ENCODE measurements at regions not wholly inside any gene's neighbourhood (a gene's known extent, or its start where the extent isn't known, plus 50 kb on each side); places are given as distances from the start of the nearest gene placed in this dataset.

DNA sequence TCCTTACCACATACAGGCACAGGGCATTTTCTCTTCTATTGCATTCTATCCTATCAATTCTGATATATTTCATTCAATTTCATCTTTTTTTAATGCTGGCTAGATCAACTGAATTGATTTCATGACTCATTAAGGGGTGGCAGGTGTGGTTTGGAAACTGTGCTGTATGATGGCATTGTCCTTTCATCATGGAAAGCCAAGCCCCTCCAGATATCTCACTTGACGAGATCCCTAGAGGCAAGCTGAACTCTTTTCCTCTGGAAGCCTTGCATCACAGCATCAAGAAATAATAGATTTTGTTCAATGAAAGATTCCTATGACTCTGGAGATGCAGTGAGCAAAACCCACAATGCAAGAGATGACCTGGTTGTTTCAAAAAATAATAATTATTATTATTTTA lies 401.2 kb downstream of the PREX1 start:
- no peak for DNase-seq (ENCODE audit: extremely low spot score)
- ChIA-PET POLR2A (no interaction called here), CTCF (no interaction called here)
- no peak for TF ChIP-seq ELF4 (IDR thresholded peaks at IDR 0.05)
- no peak for TF ChIP-seq FOXM1 (IDR thresholded peaks at IDR 0.05; ENCODE audit: borderline replicate concordance)
- no peak for TF ChIP-seq FOXK2 (IDR thresholded peaks at IDR 0.05)
- TF ChIP-seq FOXA1 (IDR thresholded peaks at IDR 0.05), result no peak
- no peak for TF ChIP-seq ZNF384 (IDR thresholded peaks at IDR 0.05)
- TF ChIP-seq SUZ12 (IDR thresholded peaks at IDR 0.05), result no peak
- TF ChIP-seq CTBP1 (IDR thresholded peaks at IDR 0.05; ENCODE audit: borderline replicate concordance), result no peak
- no peak for TF ChIP-seq PKNOX1 (IDR thresholded peaks at IDR 0.05)
- no peak for TF ChIP-seq LEF1 (IDR thresholded peaks at IDR 0.05; ENCODE audit: borderline replicate concordance)
- no peak for TF ChIP-seq TARDBP (IDR thresholded peaks at IDR 0.05)
- TF ChIP-seq SP1 (IDR thresholded peaks at IDR 0.05), result no peak
- no peak for TF ChIP-seq HDGF (IDR thresholded peaks at IDR 0.05; ENCODE audit: borderline replicate concordance)
- no peak for TF ChIP-seq NFRKB (IDR thresholded peaks at IDR 0.05)
- TF ChIP-seq L3MBTL2 (conservative IDR thresholded peaks at IDR 0.05), result no peak
- no peak for TF ChIP-seq ARNT (IDR thresholded peaks at IDR 0.05)

DNA sequence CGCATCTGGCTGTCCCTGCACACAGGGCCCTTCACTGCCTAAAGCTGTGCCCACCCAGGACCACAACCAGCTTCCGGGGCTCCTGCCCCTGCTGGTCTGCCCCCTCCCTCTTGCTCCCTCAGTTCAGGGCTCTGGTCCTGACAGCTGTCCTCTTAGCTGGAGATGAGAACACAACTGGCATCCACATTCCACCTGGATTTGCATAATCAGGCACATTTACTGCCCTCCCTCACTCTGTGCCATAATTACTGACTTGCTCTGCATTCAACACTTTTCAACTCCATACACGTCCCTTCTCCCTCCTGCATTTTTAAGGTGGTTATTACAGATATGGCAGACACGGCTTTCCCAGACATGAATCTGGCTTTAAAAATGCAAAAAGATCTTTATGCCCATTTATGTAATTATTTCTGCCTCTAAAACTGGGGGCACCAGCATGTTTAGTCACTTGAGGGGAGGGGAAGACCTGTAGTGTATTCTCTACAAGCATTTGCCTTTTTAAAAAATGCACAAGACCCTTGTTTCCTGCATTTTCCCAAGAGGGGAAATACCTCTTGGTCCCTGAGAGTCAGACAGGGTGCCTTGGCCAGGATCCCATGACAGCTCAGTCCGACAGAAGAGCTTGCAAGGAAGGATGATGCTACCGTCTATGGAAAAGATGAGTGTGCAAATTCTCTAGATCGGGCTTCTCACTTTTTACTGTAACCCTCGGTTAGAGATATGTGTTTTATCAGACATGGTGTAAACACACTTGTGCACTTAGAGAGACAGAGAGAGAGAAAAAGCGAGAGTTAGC lies 401.8 kb downstream of the PREX1 start:
- POLR2A ChIA-PET, result no interaction called here
- no peak for DNase-seq (ENCODE audit: extremely low spot score)

DNA sequence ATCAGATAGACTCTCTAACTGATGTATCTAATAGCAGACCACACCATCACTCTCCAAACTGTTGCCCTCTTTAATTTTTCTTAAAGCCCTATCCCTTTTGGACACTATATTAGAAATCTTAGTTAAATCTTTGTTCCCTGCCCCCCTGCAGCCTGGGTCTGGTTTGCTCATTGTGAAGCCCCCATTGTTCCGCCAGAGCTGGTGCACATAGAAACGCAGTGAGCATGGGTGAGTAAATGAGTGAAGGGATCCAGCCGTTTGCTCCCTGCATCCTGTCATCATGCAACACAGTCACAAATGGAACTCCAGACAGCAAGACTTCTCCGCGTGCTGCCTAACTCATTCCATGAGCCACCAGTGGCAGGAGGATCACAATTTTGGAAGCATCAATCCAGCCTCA lies 402.5 kb downstream of the PREX1 start:
- POLR2A ChIA-PET, result no interaction called here
- no peak for DNase-seq (ENCODE audit: extremely low spot score)
- CTCF ChIA-PET, result no interaction called here
- TF ChIP-seq BHLHE40 (IDR thresholded peaks at IDR 0.05; ENCODE audit: borderline replicate concordance) (no peak), SP1 (IDR thresholded peaks at IDR 0.05) (no peak), LEF1 (IDR thresholded peaks at IDR 0.05; ENCODE audit: borderline replicate concordance) (no peak), ELF4 (IDR thresholded peaks at IDR 0.05) (no peak), NFRKB (IDR thresholded peaks at IDR 0.05) (no peak), CTBP1 (IDR thresholded peaks at IDR 0.05; ENCODE audit: borderline replicate concordance) (no peak), FOXM1 (IDR thresholded peaks at IDR 0.05; ENCODE audit: borderline replicate concordance) (no peak)

More for the DNA sequence above, 401.8 kb downstream of the PREX1 start:
- TF ChIP-seq ARNT (IDR thresholded peaks at IDR 0.05) (no peak), BHLHE40 (IDR thresholded peaks at IDR 0.05; ENCODE audit: borderline replicate concordance) (no peak), FOXM1 (IDR thresholded peaks at IDR 0.05; ENCODE audit: borderline replicate concordance) (no peak), HDGF (IDR thresholded peaks at IDR 0.05; ENCODE audit: borderline replicate concordance) (no peak), TARDBP (IDR thresholded peaks at IDR 0.05) (no peak), ELF4 (IDR thresholded peaks at IDR 0.05) (no peak), PKNOX1 (IDR thresholded peaks at IDR 0.05) (no peak), FOXK2 (IDR thresholded peaks at IDR 0.05) (no peak), SP1 (IDR thresholded peaks at IDR 0.05) (no peak), FOXA1 (IDR thresholded peaks at IDR 0.05) (no peak), CTBP1 (IDR thresholded peaks at IDR 0.05; ENCODE audit: borderline replicate concordance) (no peak), NFRKB (IDR thresholded peaks at IDR 0.05) (no peak), LEF1 (IDR thresholded peaks at IDR 0.05; ENCODE audit: borderline replicate concordance) (no peak), L3MBTL2 (conservative IDR thresholded peaks at IDR 0.05) (no peak), ZNF384 (IDR thresholded peaks at IDR 0.05) (no peak), SUZ12 (IDR thresholded peaks at IDR 0.05) (no peak)
- CTCF ChIA-PET, result no interaction called here

DNA sequence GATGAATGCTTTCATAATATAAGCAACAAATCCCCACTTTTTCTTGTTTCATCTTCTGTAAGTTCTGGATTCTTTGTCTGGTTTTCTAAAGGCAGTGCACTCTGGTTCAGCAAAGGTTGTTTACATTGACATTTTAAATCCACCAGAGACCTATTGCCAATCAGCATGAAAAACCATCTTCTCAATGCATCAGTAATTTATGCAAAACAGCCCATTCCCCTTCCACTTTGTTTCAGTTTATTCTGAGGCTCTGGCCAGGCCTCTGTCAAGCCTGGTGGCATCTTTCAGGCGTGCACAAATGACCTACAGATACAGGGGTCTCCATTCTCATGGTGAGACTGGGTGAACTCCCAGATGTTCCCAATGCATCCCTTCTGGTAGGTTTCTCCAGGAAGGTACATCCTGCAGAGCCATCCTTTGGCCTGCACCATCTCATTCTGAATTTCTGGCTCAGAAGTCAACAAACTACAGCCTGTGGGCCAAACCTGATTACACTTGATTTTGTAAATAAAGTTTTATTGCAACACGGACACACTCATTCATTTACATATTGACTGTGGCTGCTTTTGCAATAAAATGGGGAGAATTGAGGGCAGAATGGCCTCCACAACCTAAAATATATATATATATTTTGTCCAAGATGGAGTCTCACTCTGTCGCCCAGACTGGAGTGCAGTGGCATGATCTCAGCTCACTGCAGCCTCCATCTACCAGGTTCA lies 405.4 kb downstream of the PREX1 start:
- TF ChIP-seq SP1 (IDR thresholded peaks at IDR 0.05), result no peak
- TF ChIP-seq FOXK2 (IDR thresholded peaks at IDR 0.05), result no peak
- TF ChIP-seq ELF4 (IDR thresholded peaks at IDR 0.05), result no peak
- TF ChIP-seq FOXA1 (IDR thresholded peaks at IDR 0.05), result no peak
- no peak for TF ChIP-seq ZNF384 (IDR thresholded peaks at IDR 0.05)
- no peak for TF ChIP-seq SUZ12 (IDR thresholded peaks at IDR 0.05)
- TF ChIP-seq HDGF (IDR thresholded peaks at IDR 0.05; ENCODE audit: borderline replicate concordance), result no peak
- TF ChIP-seq L3MBTL2 (conservative IDR thresholded peaks at IDR 0.05), result no peak
- no peak for TF ChIP-seq ARNT (IDR thresholded peaks at IDR 0.05)
- no peak for TF ChIP-seq BHLHE40 (IDR thresholded peaks at IDR 0.05; ENCODE audit: borderline replicate concordance)
- TF ChIP-seq FOXM1 (IDR thresholded peaks at IDR 0.05; ENCODE audit: borderline replicate concordance), result no peak
- TF ChIP-seq LEF1 (IDR thresholded peaks at IDR 0.05; ENCODE audit: borderline replicate concordance), result no peak
- no peak for TF ChIP-seq NFRKB (IDR thresholded peaks at IDR 0.05)
- ChIA-PET CTCF (interaction anchor here (1.5 kb wide), 1 partner anchor 198 kb away, joined by 5 read pairs; no protein-coding TSS in a partner anchor), POLR2A (no interaction called here)
- no peak for DNase-seq (ENCODE audit: extremely low spot score)

- DNase-seq (ENCODE audit: extremely low spot score), result no peak
- ChIA-PET CTCF (interaction anchor here (1.5 kb wide), 1 partner anchor 199 kb away, joined by 5 read pairs; no protein-coding TSS in a partner anchor), POLR2A (no interaction called here)
- no peak for TF ChIP-seq TARDBP (IDR thresholded peaks at IDR 0.05)
- TF ChIP-seq ELF4 (IDR thresholded peaks at IDR 0.05), result no peak
- no peak for TF ChIP-seq CTBP1 (IDR thresholded peaks at IDR 0.05; ENCODE audit: borderline replicate concordance)
- TF ChIP-seq L3MBTL2 (conservative IDR thresholded peaks at IDR 0.05), result no peak
- TF ChIP-seq LEF1 (IDR thresholded peaks at IDR 0.05; ENCODE audit: borderline replicate concordance), result no peak
- no peak for TF ChIP-seq SUZ12 (IDR thresholded peaks at IDR 0.05)
- no peak for TF ChIP-seq NFRKB (IDR thresholded peaks at IDR 0.05)
- no peak for TF ChIP-seq FOXM1 (IDR thresholded peaks at IDR 0.05; ENCODE audit: borderline replicate concordance)
- no peak for TF ChIP-seq BHLHE40 (IDR thresholded peaks at IDR 0.05; ENCODE audit: borderline replicate concordance)
- TF ChIP-seq SP1 (IDR thresholded peaks at IDR 0.05), result no peak
- no peak for TF ChIP-seq ARNT (IDR thresholded peaks at IDR 0.05)
Measured at GRCh38 chr20:48421547-48421946, 406.3 kb downstream of the PREX1 start.

DNA sequence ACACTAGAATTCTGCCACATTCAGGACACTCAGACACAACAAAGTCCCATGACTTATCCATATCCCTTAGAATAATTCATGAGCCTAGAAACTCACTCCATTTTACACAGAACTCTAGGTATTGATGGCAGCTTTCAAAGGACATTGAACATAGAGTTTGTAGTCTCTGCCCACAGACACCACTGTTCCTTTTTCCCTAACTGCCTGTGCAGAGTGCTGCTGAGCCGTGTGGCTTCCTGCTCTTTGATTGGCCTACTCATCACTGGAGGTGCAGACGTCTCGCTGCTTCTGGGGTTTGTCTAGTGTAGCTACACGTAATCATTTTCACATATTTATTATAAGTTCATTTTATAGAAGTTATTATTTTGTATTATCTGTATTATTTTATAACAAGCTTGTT lies 407.6 kb downstream of the PREX1 start:
- TF ChIP-seq CTBP1 (IDR thresholded peaks at IDR 0.05; ENCODE audit: borderline replicate concordance), result no peak
- no peak for TF ChIP-seq ZNF384 (IDR thresholded peaks at IDR 0.05)
- TF ChIP-seq SUZ12 (IDR thresholded peaks at IDR 0.05), result no peak
- no peak for TF ChIP-seq L3MBTL2 (conservative IDR thresholded peaks at IDR 0.05)
- TF ChIP-seq ARNT (IDR thresholded peaks at IDR 0.05), result no peak
- TF ChIP-seq PKNOX1 (IDR thresholded peaks at IDR 0.05), result no peak
- TF ChIP-seq HDGF (IDR thresholded peaks at IDR 0.05; ENCODE audit: borderline replicate concordance), result no peak
- TF ChIP-seq ELF4 (IDR thresholded peaks at IDR 0.05), result no peak
- no peak for TF ChIP-seq FOXA1 (IDR thresholded peaks at IDR 0.05)
- TF ChIP-seq SP1 (IDR thresholded peaks at IDR 0.05), result no peak
- no peak for TF ChIP-seq NFRKB (IDR thresholded peaks at IDR 0.05)
- TF ChIP-seq FOXK2 (IDR thresholded peaks at IDR 0.05), result no peak
- TF ChIP-seq LEF1 (IDR thresholded peaks at IDR 0.05; ENCODE audit: borderline replicate concordance), result no peak
- no peak for TF ChIP-seq BHLHE40 (IDR thresholded peaks at IDR 0.05; ENCODE audit: borderline replicate concordance)
- TF ChIP-seq TARDBP (IDR thresholded peaks at IDR 0.05), result no peak
- no peak for TF ChIP-seq FOXM1 (IDR thresholded peaks at IDR 0.05; ENCODE audit: borderline replicate concordance)
- no peak for DNase-seq (ENCODE audit: extremely low spot score)
- ChIA-PET CTCF (no interaction called here), POLR2A (no interaction called here)

Data from HEK293T (cell line).